ENCODE measurements at regions not wholly inside any gene's neighbourhood (a gene's known extent, or its start where the extent isn't known, plus 50 kb on each side); places are given as distances from the start of the nearest gene placed in this dataset.
"Not testable (repeated sequence)": the region's sequence is repeated elsewhere in the genome, so short reads cannot be mapped to it uniquely, and the experiment has no call there.

- in situ Hi-C loops (cut with MboI; ENCODE audit: low sequenced_read_pairs) = no loop called here
Observed at GRCh38 chr3:137568880-137569279, 195.2 kb upstream of the SOX14 start.

GRCh38 chr3:137572931-137573330 is 191.2 kb upstream of the SOX14 start:
- in situ Hi-C loops (cut with MboI; ENCODE audit: low sequenced_read_pairs) = no loop called here

GRCh38 chr3:137582484-137582883 is 181.6 kb upstream of the SOX14 start:
- in situ Hi-C loops (cut with MboI; ENCODE audit: low sequenced_read_pairs) = no loop called here

- in situ Hi-C loops (cut with MboI; ENCODE audit: low sequenced_read_pairs) = no loop called here
Observed at GRCh38 chr3:137583256-137583655, 180.9 kb upstream of the SOX14 start.

GRCh38 chr3:137588871-137589270 is 175.2 kb upstream of the SOX14 start:
- in situ Hi-C loops (cut with MboI; ENCODE audit: low sequenced_read_pairs) = no loop called here

- in situ Hi-C loops (cut with MboI; ENCODE audit: low sequenced_read_pairs) = not testable (repeated sequence)
Observed at GRCh38 chr3:137595415-137595814, 168.7 kb upstream of the SOX14 start.

GRCh38 chr3:137610723-137611122 is 153.4 kb upstream of the SOX14 start:
- in situ Hi-C loops (cut with MboI; ENCODE audit: low sequenced_read_pairs) = no loop called here

GRCh38 chr3:137612291-137612690 is 151.8 kb upstream of the SOX14 start:
- in situ Hi-C loops (cut with MboI; ENCODE audit: low sequenced_read_pairs) = no loop called here

- in situ Hi-C loops (cut with MboI; ENCODE audit: low sequenced_read_pairs) = no loop called here
Observed at GRCh38 chr3:137615659-137616418, 148.3 kb upstream of the SOX14 start.

GRCh38 chr3:137641879-137642704 is 122.0 kb upstream of the SOX14 start:
- in situ Hi-C loops (cut with MboI; ENCODE audit: low sequenced_read_pairs) = no loop called here

GRCh38 chr3:137642831-137643230 is 121.3 kb upstream of the SOX14 start:
- in situ Hi-C loops (cut with MboI; ENCODE audit: low sequenced_read_pairs) = no loop called here

- in situ Hi-C loops (cut with MboI; ENCODE audit: low sequenced_read_pairs) = no loop called here
Observed at GRCh38 chr3:137647179-137647578, 116.9 kb upstream of the SOX14 start.

- in situ Hi-C loops (cut with MboI; ENCODE audit: low sequenced_read_pairs) = no loop called here
Observed at GRCh38 chr3:137669519-137670060, 94.5 kb upstream of the SOX14 start.

- in situ Hi-C loops (cut with MboI; ENCODE audit: low sequenced_read_pairs) = loop anchor here (25.0 kb wide), 1 partner anchor 575 kb away; no protein-coding TSS in a partner anchor
Observed at GRCh38 chr3:137687181-137687879, 76.8 kb upstream of the SOX14 start.

- in situ Hi-C loops (cut with MboI; ENCODE audit: low sequenced_read_pairs) = loop anchor here (25.0 kb wide), 1 partner anchor 581 kb away; no protein-coding TSS in a partner anchor
Observed at GRCh38 chr3:137692803-137693431, 71.2 kb upstream of the SOX14 start.

GRCh38 chr3:137693791-137694190 is 70.3 kb upstream of the SOX14 start:
- in situ Hi-C loops (cut with MboI; ENCODE audit: low sequenced_read_pairs) = loop anchor here (25.0 kb wide), 1 partner anchor 581 kb away; no protein-coding TSS in a partner anchor

- in situ Hi-C loops (cut with MboI; ENCODE audit: low sequenced_read_pairs) = loop anchor here (25.0 kb wide), 1 partner anchor 583 kb away; no protein-coding TSS in a partner anchor
Observed at GRCh38 chr3:137694836-137695235, 69.3 kb upstream of the SOX14 start.

- in situ Hi-C loops (cut with MboI; ENCODE audit: low sequenced_read_pairs) = loop anchor here (25.0 kb wide), 1 partner anchor 583 kb away; no protein-coding TSS in a partner anchor
Observed at GRCh38 chr3:137695351-137695750, 68.8 kb upstream of the SOX14 start.

- in situ Hi-C loops (cut with MboI; ENCODE audit: low sequenced_read_pairs) = no loop called here
Observed at GRCh38 chr3:137709011-137709601, 55.0 kb upstream of the SOX14 start.

GRCh38 chr3:137713965-137714364 is 50.1 kb upstream of the SOX14 start:
- in situ Hi-C loops (cut with MboI; ENCODE audit: low sequenced_read_pairs) = not testable (repeated sequence)

Measured in HL-60/S4 (cell line).